Osteocyte (in vitro differentiated cells): ENCODE measurements at regions not wholly inside any gene's neighbourhood (a gene's known extent, or its start where the extent isn't known, plus 50 kb on each side); places are given as distances from the start of the nearest gene placed in this dataset.
"Not testable (repeated sequence)": the region's sequence is repeated elsewhere in the genome, so short reads cannot be mapped to it uniquely, and the experiment has no call there.

Source experiments
- DNase-seq: peaks from one replicate; pipeline ENCODE4 v3.0.0; 2021; ENCODE audit warnings: mixed read lengths; ENCODE audit not compliant: unreplicated experiment; ENCODE audit errors: extremely low spot score
- H3K27ac Mint-ChIP-seq: one replicate; pipeline ENCODE4 v1.8.0; 2021; ENCODE audit warnings: mild to moderate bottlenecking, mixed read lengths; ENCODE audit not compliant: unreplicated experiment
- H3K27me3 Mint-ChIP-seq: one replicate; pipeline ENCODE4 v1.8.0; 2021; ENCODE audit warnings: mixed read lengths; ENCODE audit not compliant: unreplicated experiment
- H3K36me3 Mint-ChIP-seq: one replicate; pipeline ENCODE4 v1.8.0; 2021; ENCODE audit warnings: mixed read lengths; ENCODE audit not compliant: unreplicated experiment
- H3K4me1 Mint-ChIP-seq: one replicate; pipeline ENCODE4 v1.8.0; 2021; ENCODE audit warnings: mixed read lengths; ENCODE audit not compliant: unreplicated experiment
- H3K4me3 Mint-ChIP-seq: one replicate; pipeline ENCODE4 v1.8.0; 2021; ENCODE audit warnings: mild to moderate bottlenecking, moderate library complexity, mixed read lengths; ENCODE audit not compliant: unreplicated experiment
- H3K9me3 Mint-ChIP-seq: one replicate; pipeline ENCODE4 v1.8.0; 2021; ENCODE audit warnings: mixed read lengths; ENCODE audit not compliant: unreplicated experiment
- CTCF ChIP-seq: fragments of 200-600 bp; sonication (generic); IDR thresholded peaks from 2 replicates; pipeline ENCODE4 v1.5.0; 2021; ENCODE audit warnings: antibody characterized with exemption, mild to moderate bottlenecking, moderate library complexity

- DNase-seq = no peak
- Mint-ChIP-seq H3K4me3 (no peak overlapping the region), H3K27ac (no peak overlapping the region), H3K4me1 (peaks cover 12% of the 10 kb centered on the region), H3K9me3 (no peaks in the 10 kb centered on the region), H3K27me3 (no peaks in the 10 kb centered on the region), H3K36me3 (no peaks in the 10 kb centered on the region)
- TF ChIP-seq CTCF = no peak
Observed at GRCh38 chr12:90677552-90677951, 277.4 kb downstream of the CCER1 start.

- Mint-ChIP-seq H3K4me1 (peaks cover 12% of the 10 kb centered on the region), H3K4me3 (no peak overlapping the region), H3K36me3 (no peaks in the 10 kb centered on the region), H3K27me3 (no peaks in the 10 kb centered on the region), H3K9me3 (no peaks in the 10 kb centered on the region), H3K27ac (no peak overlapping the region)
- DNase-seq = no peak
- no peak for TF ChIP-seq CTCF
Observed at GRCh38 chr12:90677055-90677454, 277.9 kb downstream of the CCER1 start.

- no peak for DNase-seq
- Mint-ChIP-seq H3K4me3 (no peak overlapping the region), H3K27me3 (no peaks in the 10 kb centered on the region), H3K27ac (no peak overlapping the region), H3K9me3 (peaks cover under 1% of the 10 kb centered on the region), H3K4me1 (peaks cover 7% of the 10 kb centered on the region), H3K36me3 (no peaks in the 10 kb centered on the region)
- TF ChIP-seq CTCF = no peak
Observed at GRCh38 chr12:90675106-90675505, 279.9 kb downstream of the CCER1 start.

GRCh38 chr12:90672081-90672480 is 282.9 kb downstream of the CCER1 start:
- no peak for DNase-seq
- Mint-ChIP-seq H3K27me3 (no peaks in the 10 kb centered on the region), H3K36me3 (peaks cover 2% of the 10 kb centered on the region), H3K9me3 (peaks cover 11% of the 10 kb centered on the region), H3K27ac (no peak overlapping the region), H3K4me3 (no peak overlapping the region), H3K4me1 (peaks cover 7% of the 10 kb centered on the region)
- TF ChIP-seq CTCF = no peak

GRCh38 chr12:90663949-90664348 is 291.0 kb downstream of the CCER1 start:
- H3K27me3 Mint-ChIP-seq, H3K9me3 Mint-ChIP-seq, DNase-seq, H3K4me3 Mint-ChIP-seq, H3K36me3 Mint-ChIP-seq, H3K27ac Mint-ChIP-seq, H3K4me1 Mint-ChIP-seq: not testable (repeated sequence)

GRCh38 chr12:90659060-90659459 is 295.9 kb downstream of the CCER1 start:
- no peak for DNase-seq
- Mint-ChIP-seq H3K4me1 (no peaks in the 10 kb centered on the region), H3K9me3 (no peaks in the 10 kb centered on the region), H3K27ac (no peak overlapping the region), H3K36me3 (no peaks in the 10 kb centered on the region), H3K4me3 (no peak overlapping the region), H3K27me3 (no peaks in the 10 kb centered on the region)
- TF ChIP-seq CTCF = no peak
